CD4-positive, alpha-beta T cell treated with Interleukin-21 for 1 hour (primary cell): ENCODE measurements at regions not wholly inside any gene's neighbourhood (a gene's known extent, or its start where the extent isn't known, plus 50 kb on each side); places are given as distances from the start of the nearest gene placed in this dataset.
"Not testable (repeated sequence)": the region's sequence is repeated elsewhere in the genome, so short reads cannot be mapped to it uniquely, and the experiment has no call there.

ENCODE experiments used
- DNase-seq: peaks from one replicate; pipeline ENCODE4 v3.0.0-alpha.2; 2020

GRCh38 chr22:22745225-22746060 lies 101.0 kb downstream of the GGTLC2 start:
- peak; percentile 63 for DNase-seq

GRCh38 chr22:22746061-22746962 lies 101.9 kb downstream of the GGTLC2 start:
- DNase-seq = no peak

GRCh38 chr22:22746963-22747933 lies 102.8 kb downstream of the GGTLC2 start:
- DNase-seq = no peak

- peak; percentile 59 for DNase-seq
Measured at GRCh38 chr22:22748297-22748743, 103.9 kb downstream of the GGTLC2 start.

GRCh38 chr22:22748756-22749155 lies 104.3 kb downstream of the GGTLC2 start:
- DNase-seq = no peak

- DNase-seq = no peak
Measured at GRCh38 chr22:22749167-22749758, 104.8 kb downstream of the GGTLC2 start.

- DNase-seq = no peak
Measured at GRCh38 chr22:22750335-22751042, 106.1 kb downstream of the GGTLC2 start.

- no peak for DNase-seq
Measured at GRCh38 chr22:22751043-22751603, 106.7 kb downstream of the GGTLC2 start.

GRCh38 chr22:22752199-22752555 lies 107.8 kb downstream of the GGTLC2 start:
- DNase-seq = no peak

- peak; percentile 55 for DNase-seq
Measured at GRCh38 chr22:22752556-22753477, 108.4 kb downstream of the GGTLC2 start.

GRCh38 chr22:22753526-22754267 lies 109.3 kb downstream of the GGTLC2 start:
- peak; percentile 84 for DNase-seq

GRCh38 chr22:22754268-22754657 lies 109.8 kb downstream of the GGTLC2 start:
- DNase-seq = no peak

- DNase-seq = no peak
Measured at GRCh38 chr22:22754961-22755777, 110.8 kb downstream of the GGTLC2 start.

GRCh38 chr22:22755778-22756100 lies 111.3 kb downstream of the GGTLC2 start:
- no peak for DNase-seq

- DNase-seq = no peak
Measured at GRCh38 chr22:22756109-22756508, 111.7 kb downstream of the GGTLC2 start.

GRCh38 chr22:22756551-22757201 lies 112.3 kb downstream of the GGTLC2 start:
- DNase-seq = not testable (repeated sequence)

- not testable (repeated sequence) for DNase-seq
Measured at GRCh38 chr22:22758101-22758807, 113.8 kb downstream of the GGTLC2 start.
